ENCODE measurements at regions not wholly inside any gene's neighbourhood (a gene's known extent, or its start where the extent isn't known, plus 50 kb on each side); places are given as distances from the start of the nearest gene placed in this dataset.
A peak's percentile ranks its signal among the peaks of the same experiment; 100 is the strongest.

DNA sequence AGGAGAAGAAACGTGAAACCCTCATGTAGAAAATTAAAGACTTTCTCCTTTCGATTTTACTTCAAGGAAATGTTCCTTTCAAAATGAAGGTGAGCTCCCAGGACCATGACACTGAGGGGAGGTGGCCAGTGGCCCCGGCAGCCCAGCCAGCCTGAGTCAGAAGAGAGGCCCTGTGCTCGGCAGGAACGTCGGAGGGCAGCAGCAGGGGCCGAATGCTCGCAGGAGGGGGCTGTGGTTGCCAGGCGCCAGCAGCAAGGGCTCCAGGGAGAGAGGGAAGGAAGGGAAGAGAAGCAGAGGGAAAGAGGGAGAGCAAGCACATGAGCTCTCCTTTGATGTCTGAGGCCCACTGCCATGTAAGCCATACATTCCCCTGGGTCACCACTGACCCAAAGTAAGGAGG lies 73.3 kb upstream of the ACKR3 start:
- DNase-seq (ENCODE audit: low spot score) (no peak), ATAC-seq (ENCODE audit: low FRiP score) (no peak)
- TF ChIP-seq, protein P1, sequence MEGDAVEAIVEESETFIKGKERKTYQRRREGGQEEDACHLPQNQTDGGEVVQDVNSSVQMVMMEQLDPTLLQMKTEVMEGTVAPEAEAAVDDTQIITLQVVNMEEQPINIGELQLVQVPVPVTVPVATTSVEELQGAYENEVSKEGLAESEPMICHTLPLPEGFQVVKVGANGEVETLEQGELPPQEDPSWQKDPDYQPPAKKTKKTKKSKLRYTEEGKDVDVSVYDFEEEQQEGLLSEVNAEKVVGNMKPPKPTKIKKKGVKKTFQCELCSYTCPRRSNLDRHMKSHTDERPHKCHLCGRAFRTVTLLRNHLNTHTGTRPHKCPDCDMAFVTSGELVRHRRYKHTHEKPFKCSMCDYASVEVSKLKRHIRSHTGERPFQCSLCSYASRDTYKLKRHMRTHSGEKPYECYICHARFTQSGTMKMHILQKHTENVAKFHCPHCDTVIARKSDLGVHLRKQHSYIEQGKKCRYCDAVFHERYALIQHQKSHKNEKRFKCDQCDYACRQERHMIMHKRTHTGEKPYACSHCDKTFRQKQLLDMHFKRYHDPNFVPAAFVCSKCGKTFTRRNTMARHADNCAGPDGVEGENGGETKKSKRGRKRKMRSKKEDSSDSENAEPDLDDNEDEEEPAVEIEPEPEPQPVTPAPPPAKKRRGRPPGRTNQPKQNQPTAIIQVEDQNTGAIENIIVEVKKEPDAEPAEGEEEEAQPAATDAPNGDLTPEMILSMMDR (IDR thresholded peaks at IDR 0.05) = no peak

DNA sequence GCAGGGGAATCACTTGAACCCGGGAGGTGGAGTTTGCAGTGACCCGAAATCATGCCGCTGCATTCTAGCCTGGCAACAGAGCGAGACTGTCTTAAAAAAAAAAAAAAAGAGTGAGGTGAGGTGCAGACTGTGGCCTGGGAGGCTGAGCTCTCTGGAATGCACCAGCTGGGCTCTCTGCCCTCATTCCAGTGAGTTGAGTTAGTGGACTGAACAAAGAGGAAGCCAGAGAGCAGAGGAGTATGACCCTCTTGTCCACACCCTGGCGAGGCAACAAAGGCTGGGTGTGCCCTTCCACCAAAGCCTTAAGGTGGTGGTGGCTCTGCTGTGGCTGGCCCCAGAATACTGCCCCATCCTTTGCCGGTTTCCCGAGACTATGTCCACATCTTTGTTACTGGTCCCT lies 71.3 kb upstream of the ACKR3 start:
- DNase-seq (ENCODE audit: low spot score) = no peak
- peak; percentile 77 for ATAC-seq (ENCODE audit: low FRiP score)
- TF ChIP-seq, protein P1 (IDR thresholded peaks at IDR 0.05) = no peak

DNA sequence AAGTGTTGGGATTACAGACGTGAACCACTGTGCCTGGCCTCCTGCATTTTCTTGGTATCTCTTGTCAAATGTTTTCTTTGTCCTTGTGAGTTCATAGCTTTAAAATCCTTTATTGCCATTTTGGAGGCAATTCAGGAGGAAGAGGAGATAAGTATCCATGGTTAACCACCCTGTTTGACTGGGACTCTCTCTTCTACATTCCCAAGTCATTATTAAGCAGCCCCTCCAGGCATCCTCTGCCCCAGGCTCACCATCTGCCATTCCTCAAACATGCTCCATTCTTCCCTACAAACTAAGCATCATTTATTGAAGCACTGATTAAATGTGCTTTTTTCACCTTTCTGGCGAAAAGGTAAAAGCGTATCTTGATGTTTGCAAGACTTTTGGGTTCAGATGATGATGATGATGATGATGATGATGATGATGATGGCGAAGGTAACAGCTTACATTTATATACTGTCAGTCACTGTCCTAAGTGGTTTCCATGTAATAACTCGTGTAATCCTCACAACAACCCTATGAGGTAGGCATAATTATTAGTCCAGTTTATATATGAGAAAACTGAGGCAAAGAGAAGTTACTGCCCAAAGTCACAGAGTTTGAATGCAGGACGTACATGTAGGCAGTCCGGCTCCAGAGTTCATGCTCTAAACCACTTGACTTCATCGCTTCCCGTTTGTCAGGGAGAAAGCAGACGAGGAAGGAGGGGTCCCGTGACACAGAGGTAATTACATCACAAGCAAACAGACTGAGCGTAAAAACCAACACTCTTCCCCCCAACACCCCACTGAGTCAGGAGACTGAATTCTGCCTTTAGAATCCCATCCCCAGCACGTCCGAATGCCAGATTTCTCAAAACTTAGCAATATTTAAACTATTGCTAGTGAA lies 69.7 kb upstream of the ACKR3 start:
- ATAC-seq (ENCODE audit: low FRiP score) = no peak
- DNase-seq (ENCODE audit: low spot score) = no peak

DNA sequence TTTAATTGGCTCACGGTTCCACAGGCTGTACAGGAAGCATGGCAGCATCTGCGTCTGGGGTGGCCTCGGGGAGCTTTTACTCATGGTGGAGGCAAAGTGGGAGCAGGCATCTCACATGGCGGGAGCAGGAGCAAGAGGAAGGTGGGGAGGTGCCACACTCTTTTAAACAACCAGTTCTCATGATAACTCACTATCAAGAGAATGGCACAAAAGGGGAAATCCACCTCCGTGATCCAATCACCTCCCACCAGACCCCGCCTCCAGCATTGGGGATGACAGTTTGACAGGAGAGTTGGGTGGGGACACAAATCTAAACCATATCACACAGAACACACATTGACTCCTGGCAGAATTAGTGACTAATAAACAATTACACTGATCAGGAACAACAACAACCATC lies 68.6 kb upstream of the ACKR3 start:
- ATAC-seq (ENCODE audit: low FRiP score) (no peak), DNase-seq (ENCODE audit: low spot score) (no peak)
- TF ChIP-seq, protein P1 (IDR thresholded peaks at IDR 0.05) = no peak

More for the DNA sequence above, 69.7 kb upstream of the ACKR3 start:
- TF ChIP-seq, protein P1 (IDR thresholded peaks at IDR 0.05) = no peak

DNA sequence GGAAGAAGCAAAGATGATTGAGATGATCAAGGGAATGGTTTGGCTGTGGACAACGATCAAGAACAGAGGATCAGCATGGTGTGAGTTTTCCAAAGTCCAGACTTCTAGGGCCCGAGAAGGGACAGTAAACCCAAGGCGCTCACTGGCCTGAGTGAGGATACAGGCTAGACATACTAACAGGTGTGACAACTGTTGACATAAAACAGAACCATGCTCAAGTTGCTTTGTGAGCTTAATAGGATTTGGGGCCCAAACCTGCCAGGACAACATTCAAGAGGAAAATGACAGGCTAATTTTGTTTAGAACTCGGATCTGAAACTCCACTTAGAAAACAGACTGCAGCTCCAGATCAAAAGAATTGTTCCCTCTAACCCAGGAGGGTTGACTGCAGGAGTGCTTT lies 68.1 kb upstream of the ACKR3 start:
- ATAC-seq (ENCODE audit: low FRiP score) (no peak), DNase-seq (ENCODE audit: low spot score) (no peak)
- TF ChIP-seq, protein P1 (IDR thresholded peaks at IDR 0.05) = no peak

DNA sequence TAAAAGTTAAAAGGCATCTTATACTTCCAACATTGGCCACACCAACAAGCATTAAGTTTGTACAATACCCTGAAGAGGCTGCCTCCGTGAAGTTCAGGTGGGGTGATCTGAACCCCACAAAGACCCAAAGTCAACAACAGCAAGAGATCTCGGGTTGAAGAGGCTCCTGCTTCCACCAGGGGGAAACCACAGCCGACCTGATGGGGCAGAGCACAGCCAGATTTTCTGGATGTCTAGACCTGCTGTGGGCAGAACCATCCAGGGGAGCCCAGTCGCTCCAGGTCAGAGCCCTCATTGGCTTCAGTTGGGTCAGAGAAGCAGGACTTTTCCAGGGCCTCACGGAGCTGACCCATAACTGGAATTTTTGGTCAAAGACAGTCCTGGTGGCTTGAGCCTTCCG lies 66.5 kb upstream of the ACKR3 start:
- ATAC-seq (ENCODE audit: low FRiP score) (no peak), DNase-seq (ENCODE audit: low spot score) (no peak)
- TF ChIP-seq, protein P1 (IDR thresholded peaks at IDR 0.05) = no peak

DNA sequence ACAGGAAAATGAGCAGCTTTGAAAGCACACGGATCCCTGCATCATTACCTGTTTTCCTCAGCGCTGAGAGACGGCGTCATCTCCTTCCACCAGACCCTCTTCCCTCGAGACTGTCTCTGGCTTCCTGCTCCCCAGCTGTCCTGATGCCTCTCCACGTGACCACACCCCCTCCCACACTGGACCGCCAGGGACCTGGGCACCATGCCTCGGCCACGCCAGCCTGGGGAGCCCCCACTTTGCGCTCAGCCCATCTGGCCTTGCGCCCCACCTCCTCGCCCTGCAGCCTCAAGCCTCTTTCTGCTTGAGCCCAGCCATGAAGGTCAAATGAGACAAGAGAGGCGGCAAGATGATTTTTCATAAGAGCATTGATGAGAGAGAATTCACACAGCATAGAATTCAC lies 66.0 kb upstream of the ACKR3 start:
- TF ChIP-seq, protein P1 (IDR thresholded peaks at IDR 0.05) = no peak
- no peak for ATAC-seq (ENCODE audit: low FRiP score)
- DNase-seq (ENCODE audit: low spot score) = no peak

Data from omental fat pad (tissue), 3 donors.